ENCODE measurements at regions not wholly inside any gene's neighbourhood (a gene's known extent, or its start where the extent isn't known, plus 50 kb on each side); places are given as distances from the start of the nearest gene placed in this dataset.

DNA sequence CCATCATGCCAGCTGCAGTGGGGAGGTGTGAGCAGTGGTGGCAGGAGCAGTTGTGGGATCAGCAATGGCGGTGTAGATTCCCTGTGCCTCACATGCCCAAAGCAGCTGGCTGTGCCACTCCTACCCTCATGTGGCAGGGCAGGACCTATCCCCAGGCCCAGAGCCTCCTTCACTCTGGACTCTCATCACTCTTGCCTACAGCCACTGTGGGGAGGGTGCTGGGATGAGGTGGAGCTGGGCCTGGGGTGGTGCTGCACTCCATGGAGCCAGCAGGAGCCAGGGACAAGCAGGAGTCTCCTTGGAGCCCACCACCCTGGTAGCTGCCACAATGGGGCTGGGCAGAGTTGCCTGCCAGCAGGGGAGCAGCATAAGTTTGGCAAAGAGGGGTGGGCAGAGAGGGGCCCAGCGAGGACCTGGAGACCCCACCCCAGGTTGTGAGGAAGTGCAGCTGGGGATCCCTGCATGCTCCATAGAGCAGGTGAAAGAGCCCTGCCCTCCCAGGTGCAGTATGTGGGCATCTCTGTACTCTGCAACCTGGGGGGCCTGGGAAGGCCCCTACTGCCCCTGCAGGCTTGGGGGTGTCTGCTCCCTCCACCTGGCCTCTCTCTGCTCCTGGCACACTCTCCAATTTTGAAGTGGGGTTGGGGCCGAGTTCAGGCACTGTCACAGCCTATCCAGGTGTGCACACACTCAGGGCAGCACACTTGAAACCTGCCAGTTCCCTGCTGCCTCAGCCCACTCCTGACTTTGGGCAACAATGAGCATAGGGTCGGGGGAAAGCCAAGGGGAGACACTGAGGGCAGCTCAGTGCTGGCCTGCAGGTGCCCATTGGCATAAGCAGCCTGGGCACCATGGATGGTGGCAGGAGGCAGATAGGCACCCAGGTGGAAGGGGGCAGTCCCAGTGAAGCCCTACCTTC, 74.0 kb upstream of the INTU start:
- TF ChIP-seq, protein P1, sequence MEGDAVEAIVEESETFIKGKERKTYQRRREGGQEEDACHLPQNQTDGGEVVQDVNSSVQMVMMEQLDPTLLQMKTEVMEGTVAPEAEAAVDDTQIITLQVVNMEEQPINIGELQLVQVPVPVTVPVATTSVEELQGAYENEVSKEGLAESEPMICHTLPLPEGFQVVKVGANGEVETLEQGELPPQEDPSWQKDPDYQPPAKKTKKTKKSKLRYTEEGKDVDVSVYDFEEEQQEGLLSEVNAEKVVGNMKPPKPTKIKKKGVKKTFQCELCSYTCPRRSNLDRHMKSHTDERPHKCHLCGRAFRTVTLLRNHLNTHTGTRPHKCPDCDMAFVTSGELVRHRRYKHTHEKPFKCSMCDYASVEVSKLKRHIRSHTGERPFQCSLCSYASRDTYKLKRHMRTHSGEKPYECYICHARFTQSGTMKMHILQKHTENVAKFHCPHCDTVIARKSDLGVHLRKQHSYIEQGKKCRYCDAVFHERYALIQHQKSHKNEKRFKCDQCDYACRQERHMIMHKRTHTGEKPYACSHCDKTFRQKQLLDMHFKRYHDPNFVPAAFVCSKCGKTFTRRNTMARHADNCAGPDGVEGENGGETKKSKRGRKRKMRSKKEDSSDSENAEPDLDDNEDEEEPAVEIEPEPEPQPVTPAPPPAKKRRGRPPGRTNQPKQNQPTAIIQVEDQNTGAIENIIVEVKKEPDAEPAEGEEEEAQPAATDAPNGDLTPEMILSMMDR (IDR thresholded peaks at IDR 0.05) = no peak
- ATAC-seq (ENCODE audit: low FRiP score) (no peak), DNase-seq (ENCODE audit: low spot score) (no peak)

DNA sequence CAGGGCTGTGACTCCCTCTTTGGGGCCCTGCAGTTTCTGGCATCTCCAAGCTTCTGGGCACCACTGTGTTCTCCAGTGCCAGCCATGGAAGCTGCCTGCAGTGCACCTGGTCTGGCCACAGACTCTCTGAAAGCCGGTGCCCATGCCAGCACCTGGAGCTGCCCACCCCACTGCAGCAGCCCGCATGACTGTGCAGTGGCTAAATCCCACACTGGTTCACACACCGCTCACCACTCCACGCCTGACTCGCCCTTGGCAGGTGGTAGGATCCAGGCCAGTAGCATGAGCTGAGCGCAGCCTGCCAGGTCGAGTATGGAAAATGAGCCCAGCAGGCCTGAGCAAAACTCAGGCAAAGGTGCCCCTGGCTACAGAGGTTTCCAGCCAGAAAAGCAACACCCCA, 72.8 kb upstream of the INTU start:
- ATAC-seq (ENCODE audit: low FRiP score) = no peak
- TF ChIP-seq, protein P1 (IDR thresholded peaks at IDR 0.05) = no peak
- no peak for DNase-seq (ENCODE audit: low spot score)

DNA sequence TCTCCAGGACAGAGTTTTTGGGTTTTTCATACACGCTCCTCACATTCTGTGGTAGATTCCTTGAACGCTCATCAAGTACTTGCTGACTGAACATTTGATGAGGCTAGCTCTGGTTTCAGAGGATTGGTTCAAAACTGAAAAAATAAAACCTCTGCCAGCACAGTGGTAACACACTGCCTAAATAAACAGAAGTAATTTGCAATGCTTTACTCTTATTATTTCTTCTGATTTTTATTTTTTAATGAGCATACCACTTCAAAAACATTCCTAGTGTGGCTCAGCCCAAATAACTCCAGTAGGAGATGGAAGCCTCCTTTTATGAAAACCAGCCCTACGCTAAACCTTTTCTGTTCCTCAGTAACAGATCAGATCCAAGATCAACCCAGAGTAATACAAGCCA, 72.0 kb upstream of the INTU start:
- DNase-seq (ENCODE audit: low spot score) = no peak
- ATAC-seq (ENCODE audit: low FRiP score) = no peak
- TF ChIP-seq, protein P1 (IDR thresholded peaks at IDR 0.05) = no peak

DNA sequence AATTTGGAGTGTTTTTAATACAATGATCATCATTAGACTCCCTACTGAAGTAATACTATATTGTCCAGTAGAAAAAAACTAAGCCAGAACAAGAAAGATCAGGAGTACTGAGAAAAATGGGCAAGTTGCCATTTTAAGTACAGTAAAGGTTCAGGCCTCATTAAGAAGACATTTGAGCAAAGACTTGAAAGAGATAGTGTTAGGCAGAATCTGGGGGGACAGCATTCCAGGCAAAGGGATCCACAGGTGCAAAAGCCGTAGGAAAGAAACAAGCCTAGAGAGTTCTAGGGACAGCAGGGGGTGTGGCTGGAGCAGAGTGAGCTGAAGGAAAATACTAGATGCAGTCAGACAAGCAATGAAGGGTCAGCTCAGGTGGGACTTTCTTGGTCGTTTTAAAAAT, 58.1 kb upstream of the INTU start:
- DNase-seq (ENCODE audit: low spot score) = no peak
- TF ChIP-seq, protein P1 (IDR thresholded peaks at IDR 0.05) = no peak
- no peak for ATAC-seq (ENCODE audit: low FRiP score)

DNA sequence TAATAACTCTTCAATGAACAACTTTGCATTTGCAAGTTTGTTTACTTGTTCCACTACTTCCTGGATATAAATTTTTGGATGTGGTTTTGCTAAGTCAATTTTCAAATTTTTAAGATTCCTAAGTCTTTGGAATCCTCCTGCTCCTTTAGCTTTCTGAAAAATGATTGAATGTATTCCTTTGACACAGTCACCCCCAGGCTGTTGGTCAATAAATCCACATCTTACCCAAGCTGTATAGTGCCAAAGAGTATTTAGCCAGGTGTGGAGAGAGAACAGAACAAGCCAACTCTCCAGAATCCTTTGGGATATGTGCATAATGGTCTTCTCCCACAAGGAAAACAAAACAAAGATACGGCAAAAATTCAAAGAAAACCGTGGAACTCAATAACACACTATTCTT, 56.9 kb upstream of the INTU start:
- ATAC-seq (ENCODE audit: low FRiP score) = no peak
- no peak for DNase-seq (ENCODE audit: low spot score)
- TF ChIP-seq, protein P1 (IDR thresholded peaks at IDR 0.05) = no peak

DNA sequence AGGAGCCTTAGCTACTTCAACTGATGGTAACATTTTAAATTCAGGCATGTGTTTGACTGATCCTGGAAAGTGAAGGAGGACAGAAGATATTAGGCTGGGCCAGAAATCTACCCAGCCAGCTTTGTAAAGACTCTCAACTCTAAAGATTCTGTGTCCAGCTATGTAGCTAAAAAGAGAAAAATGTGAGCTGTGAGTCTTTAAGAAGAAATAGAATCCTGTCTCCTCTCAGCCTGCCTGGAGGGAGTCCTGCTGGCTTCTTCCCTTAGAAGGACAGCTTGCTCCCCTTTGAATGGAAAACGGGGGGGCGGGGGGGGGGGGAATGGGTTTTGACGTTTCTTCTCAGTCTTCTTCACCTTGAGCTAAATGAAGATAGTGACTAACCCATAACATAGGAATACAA, 54.3 kb upstream of the INTU start:
- ATAC-seq (ENCODE audit: low FRiP score) (no peak), DNase-seq (ENCODE audit: low spot score) (no peak)
- TF ChIP-seq, protein P1 (IDR thresholded peaks at IDR 0.05) = no peak

DNA sequence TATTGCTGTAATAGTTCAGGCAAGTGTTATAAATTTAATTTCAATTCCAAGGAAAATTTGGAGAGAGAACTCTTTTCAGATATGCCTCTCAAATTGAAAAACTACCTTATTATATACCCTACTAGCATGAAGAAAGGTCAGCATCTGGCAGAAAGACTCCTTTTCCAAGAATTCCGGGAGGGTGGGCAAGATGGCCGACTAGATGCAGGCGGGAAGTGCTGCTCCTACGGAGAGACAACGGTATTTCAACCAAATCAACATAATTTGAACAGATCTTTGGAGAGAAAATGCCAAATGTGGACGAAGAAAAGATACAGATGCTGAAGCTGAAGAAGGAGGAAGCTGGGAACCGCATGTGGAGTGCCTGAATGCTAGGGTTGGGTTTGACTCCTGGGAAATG, 53.8 kb upstream of the INTU start:
- DNase-seq (ENCODE audit: low spot score) (no peak), ATAC-seq (ENCODE audit: low FRiP score) (no peak)
- TF ChIP-seq, protein P1 (IDR thresholded peaks at IDR 0.05) = no peak

Data from omental fat pad (tissue), 3 donors.